Lung (tissue), 12 donors: ENCODE measurements at regions not wholly inside any gene's neighbourhood (a gene's known extent, or its start where the extent isn't known, plus 50 kb on each side); places are given as distances from the start of the nearest gene placed in this dataset. TPM values are rescaled to one million over a fixed set of nuclear protein-coding genes. Genes with fewer than 3 reads are reported as not detected.

Source experiments
- ATAC-seq: fragments of 200-7000 bp; cut with Tn5 transposase; one replicate; pipeline ENCODE4 v1.9.1; 2020; ENCODE audit warnings: moderate number of reproducible peaks; ENCODE audit not compliant: insufficient read depth, low FRiP score
- DNase-seq, 3 donors: peaks; one replicate each; pipeline ENCODE4 v3.0.0-alpha.2; 2013 to 2017
- H3K27ac ChIP-seq, 2 donors: one replicate each; pipeline ENCODE4 v1.5.1; 2013; ENCODE audit warnings: mild to moderate bottlenecking in 2 of 2, moderate library complexity in 2 of 2, control low read depth in 1 of 2, inconsistent platforms in 1 of 2, low read depth in 1 of 2, low read length in 1 of 2
- H3K27me3 ChIP-seq, 3 donors: one replicate each; pipeline ENCODE4 v1.5.1; 2013; ENCODE audit warnings: low read length in 2 of 3; ENCODE audit not compliant: control insufficient read depth in 3 of 3, insufficient read depth in 3 of 3
- H3K36me3 ChIP-seq, 4 donors: one replicate each; pipeline ENCODE4 v1.5.1; 2013; ENCODE audit warnings: low read length in 4 of 4, mild to moderate bottlenecking in 1 of 4, moderate library complexity in 1 of 4; ENCODE audit not compliant: control insufficient read depth in 4 of 4, insufficient read depth in 4 of 4
- H3K4me1 ChIP-seq, 5 donors: one replicate each; pipeline ENCODE4 v1.5.1; 2013; ENCODE audit warnings: low read length in 5 of 5, mild to moderate bottlenecking in 2 of 5, moderate library complexity in 1 of 5; ENCODE audit not compliant: control insufficient read depth in 5 of 5, insufficient read depth in 5 of 5
- H3K4me3 ChIP-seq: one replicate; pipeline ENCODE4 v1.5.1; 2013; ENCODE audit warnings: mild to moderate bottlenecking, control low read depth, moderate library complexity
- H3K9ac ChIP-seq, 2 donors: one replicate each; pipeline ENCODE4 v1.5.1; 2013; ENCODE audit warnings: low read length in 2 of 2, control low read depth in 1 of 2; ENCODE audit not compliant: insufficient read depth in 1 of 2
- H3K9me3 ChIP-seq, 4 donors: one replicate each; pipeline ENCODE4 v1.5.1; 2013; ENCODE audit warnings: low read length in 3 of 4, mild to moderate bottlenecking in 1 of 4, moderate library complexity in 1 of 4; ENCODE audit not compliant: control insufficient read depth in 4 of 4, insufficient read depth in 3 of 4
- WGBS, 2 donors: extraction: QIAGEN DNeasy Blood & Tissue Kit; methylation state at CpG; one replicate each; pipeline ENCODE4 v1.1.7; 2013; 5-methylcytosine and 5-hydroxymethylcytosine counted together
- small RNA-seq: library from RNA; depleted of rRNA; stranded (forward); fragments of <200 nt; gene quantifications from one replicate; pipeline ENCODE3, GENCODE V24; 2014; ENCODE audit warnings: low replicate concordance
- TF ChIP-seq, protein P1 (sequence below): IDR thresholded peaks from 2 replicates; pipeline ENCODE4 v1.5.1; 2012; ENCODE audit warnings: mild to moderate bottlenecking; ENCODE audit errors: control extremely low read depth, extremely low read depth
- donor health status: control.
- donor health status: control.
- donor health status: Bipolar disorder and iron deficiency.
- donor health status: healthy.
- donor health status: DM: yes; HTN: yes; CAD: no.

DNA sequence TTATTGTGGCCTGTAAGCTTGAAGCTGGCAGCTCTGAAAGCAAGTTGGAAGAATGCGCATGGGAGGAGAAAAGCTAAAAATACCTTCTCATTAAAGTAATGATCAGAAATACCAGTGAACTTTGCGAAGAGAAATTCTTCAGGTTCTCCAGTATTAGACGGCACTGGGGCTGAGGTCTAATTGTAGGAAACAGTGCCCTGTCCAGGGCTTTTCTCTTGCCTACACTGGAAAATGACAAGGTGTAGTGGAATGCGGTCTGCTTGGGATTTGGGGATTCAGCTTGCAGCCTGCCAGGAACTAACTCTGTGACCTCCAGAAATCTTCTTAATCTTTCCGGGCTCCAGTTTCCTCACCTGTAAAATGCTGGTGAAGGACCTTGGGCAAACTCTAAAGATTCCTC lies 53.3 kb upstream of the KCNJ16 start:
- Histone ChIP-seq H3K4me1 (peaks cover 0 to 4% (median 0%) of the 10 kb centered on the region in 5 donors), H3K4me3 (no peak overlapping the region), H3K9ac (no peak overlapping the region), H3K27ac (no peak overlapping the region), H3K36me3 (no peaks in the 10 kb centered on the region), H3K9me3 (no peaks in the 10 kb centered on the region), H3K27me3 (no peaks in the 10 kb centered on the region)
- no peak for ATAC-seq
- TF ChIP-seq, protein P1, sequence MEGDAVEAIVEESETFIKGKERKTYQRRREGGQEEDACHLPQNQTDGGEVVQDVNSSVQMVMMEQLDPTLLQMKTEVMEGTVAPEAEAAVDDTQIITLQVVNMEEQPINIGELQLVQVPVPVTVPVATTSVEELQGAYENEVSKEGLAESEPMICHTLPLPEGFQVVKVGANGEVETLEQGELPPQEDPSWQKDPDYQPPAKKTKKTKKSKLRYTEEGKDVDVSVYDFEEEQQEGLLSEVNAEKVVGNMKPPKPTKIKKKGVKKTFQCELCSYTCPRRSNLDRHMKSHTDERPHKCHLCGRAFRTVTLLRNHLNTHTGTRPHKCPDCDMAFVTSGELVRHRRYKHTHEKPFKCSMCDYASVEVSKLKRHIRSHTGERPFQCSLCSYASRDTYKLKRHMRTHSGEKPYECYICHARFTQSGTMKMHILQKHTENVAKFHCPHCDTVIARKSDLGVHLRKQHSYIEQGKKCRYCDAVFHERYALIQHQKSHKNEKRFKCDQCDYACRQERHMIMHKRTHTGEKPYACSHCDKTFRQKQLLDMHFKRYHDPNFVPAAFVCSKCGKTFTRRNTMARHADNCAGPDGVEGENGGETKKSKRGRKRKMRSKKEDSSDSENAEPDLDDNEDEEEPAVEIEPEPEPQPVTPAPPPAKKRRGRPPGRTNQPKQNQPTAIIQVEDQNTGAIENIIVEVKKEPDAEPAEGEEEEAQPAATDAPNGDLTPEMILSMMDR, result no peak
- 89 to 92% methylated on average over 5 of the region's 5 CpGs for WGBS, 2 donors
- DNase-seq, result no peak

DNA sequence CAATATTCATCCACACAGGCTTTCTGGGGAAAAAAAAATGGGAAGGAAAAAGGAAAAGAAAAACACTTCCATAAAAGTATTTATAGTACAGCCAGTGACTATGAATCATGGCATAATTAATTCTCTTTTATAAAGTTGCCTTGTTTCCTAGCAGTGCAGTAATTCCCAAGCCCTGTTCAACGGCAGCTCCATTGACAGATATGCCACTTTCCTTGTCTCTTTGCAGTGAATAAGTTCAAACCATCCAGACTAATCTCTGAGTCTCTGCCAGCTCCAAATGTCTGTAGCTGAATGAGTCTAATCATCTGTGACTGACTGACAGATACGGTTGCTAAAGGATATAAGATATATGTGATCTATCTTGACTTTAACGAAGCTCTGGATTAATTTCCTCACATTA lies 52.9 kb upstream of the KCNJ16 start:
- Histone ChIP-seq H3K27ac (no peak overlapping the region), H3K9me3 (no peaks in the 10 kb centered on the region), H3K36me3 (no peaks in the 10 kb centered on the region), H3K4me1 (peaks cover 0 to 4% (median 0%) of the 10 kb centered on the region in 5 donors), H3K9ac (no peak overlapping the region), H3K27me3 (no peaks in the 10 kb centered on the region), H3K4me3 (no peak overlapping the region)
- DNase-seq (no peak), ATAC-seq (no peak)
- TF ChIP-seq, protein P1, result no peak
- WGBS, 2 donors, result 72 to 77% methylated on average over 3 of the region's 3 CpGs

DNA sequence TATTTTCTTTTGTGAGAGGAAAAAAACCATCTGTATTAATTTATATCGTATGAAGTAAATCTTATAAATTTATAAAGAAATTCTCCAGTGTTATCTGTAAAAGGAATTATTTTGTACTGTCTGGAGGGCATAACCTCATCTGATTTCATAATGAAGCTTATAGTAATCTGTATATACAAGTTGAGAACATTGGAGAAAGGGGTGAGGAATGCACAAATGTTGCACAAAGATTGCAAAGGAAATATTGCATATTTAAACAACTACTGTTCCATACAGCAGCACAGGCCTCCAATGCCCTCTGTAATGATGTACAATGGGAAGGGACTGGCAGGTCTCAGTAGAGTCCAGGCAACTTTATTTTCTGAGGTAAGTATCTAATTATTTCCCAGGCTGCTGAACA lies 50.8 kb upstream of the KCNJ16 start:
- ATAC-seq (no peak), DNase-seq (no peak)
- no peaks in the 10 kb centered on the region for H3K27me3 ChIP-seq
- peaks cover 0 to 2% (median 0%) of the 10 kb centered on the region in 4 donors for H3K9me3 ChIP-seq
- no peak overlapping the region for H3K9ac ChIP-seq
- no peak overlapping the region for H3K27ac ChIP-seq
- TF ChIP-seq, protein P1, result no peak
- no peak overlapping the region for H3K4me3 ChIP-seq
- WGBS, 2 donors, result 96 to 97% methylated on average over 1 of the region's 1 CpG
- H3K4me1 ChIP-seq, result peaks cover 0 to 4% (median 0%) of the 10 kb centered on the region in 5 donors
- H3K36me3 ChIP-seq, result no peaks in the 10 kb centered on the region

Small RNA genes lying in the stretch of these regions (small RNA-seq; reads per million reads assigned to genes)
- gene AC002545.1, result not detected
- not detected for gene RF00019
